ENCODE measurements at regions not wholly inside any gene's neighbourhood (a gene's known extent, or its start where the extent isn't known, plus 50 kb on each side); places are given as distances from the start of the nearest gene placed in this dataset.

- CTCF ChIA-PET (ENCODE audit: low intra/inter-chr PET ratio), result interaction anchor here (0.6 kb wide), 1 partner anchor 131 kb away, joined by 3 read pairs; no protein-coding TSS in a partner anchor
- H3K27ac ChIP-seq (ENCODE audit: extremely low read depth, low read depth, low read length), result no peak overlapping the region
- intact Hi-C loops (cut with micrococcal nuclease) (no loop called here), in situ Hi-C loops (cut with MboI) (no loop called here)
- POLR2A ChIA-PET, result no interaction called here
- no peaks in the 10 kb centered on the region for H3K9me1 ChIP-seq (ENCODE audit: control insufficient read depth, insufficient read depth, low read length)
- no peaks in the 10 kb centered on the region for H3K9me3 ChIP-seq (replicated peaks; ENCODE audit: control insufficient read depth, insufficient read depth, low read depth, low read length)
- H3K4me2 ChIP-seq (ENCODE audit: insufficient read depth, low read length), result no peak overlapping the region
- no peak overlapping the region for H3K9ac ChIP-seq (ENCODE audit: insufficient read depth in 1 of 2, low read depth in 2 of 2, low read length in 2 of 2)
- H4K20me1 ChIP-seq (replicated peaks; ENCODE audit: control insufficient read depth, insufficient read depth, low read length), result no peaks in the 10 kb centered on the region
- 33% methylated on average over 2 of the region's 2 CpGs for WGBS (ENCODE audit: insufficient coverage, low coverage, missing lambda C conversion rate)
- ATAC-seq, result no peak
- BruUV-seq (replicated peaks), result no TSS peak
- no peaks in the 10 kb centered on the region for H3K4me1 ChIP-seq (replicated peaks in 1 of 2; ENCODE audit: control insufficient read depth in 2 of 2, insufficient read depth in 2 of 2, low read length in 2 of 2)
- TF ChIP-seq KLF16 (IDR thresholded peaks at IDR 0.05) (no peak), GATA2 (CRISPR knock-in tag; IDR thresholded peaks at IDR 0.05) (no peak), SMAD2 (IDR thresholded peaks at IDR 0.05; ENCODE audit: low read depth, low read length) (no peak), ZNF518B (CRISPR knock-in tag; IDR thresholded peaks at IDR 0.05) (no peak)
- DNase-seq (ENCODE audit: extremely low read depth in 1 of 4, low spot score in 3 of 4), result no peak
- H3K79me2 ChIP-seq (ENCODE audit: control insufficient read depth, insufficient read depth, low read length), result no peaks in the 10 kb centered on the region
- no peaks in the 10 kb centered on the region for H3K36me3 ChIP-seq (ENCODE audit: control insufficient read depth, insufficient read depth, low read length)
- no peak overlapping the region for H2AFZ ChIP-seq (ENCODE audit: low read depth, low read length)
- no peaks in the 10 kb centered on the region for H3K27me3 ChIP-seq (ENCODE audit: control insufficient read depth in 2 of 2, insufficient read depth in 2 of 2, low read length in 2 of 2)
- H3K4me3 ChIP-seq, result no peak overlapping the region
- FAIRE-seq, result no peak
Measured at GRCh38 chr18:55990186-55990585, 402.2 kb upstream of the TCF4 start.
